ENCODE measurements at regions not wholly inside any gene's neighbourhood (a gene's known extent, or its start where the extent isn't known, plus 50 kb on each side); places are given as distances from the start of the nearest gene placed in this dataset.

GRCh38 chr22:49140911-49141665 is 686.6 kb downstream of the BRD1 start:
- DNase-seq, result no peak

GRCh38 chr22:49139492-49140151 is 688.1 kb downstream of the BRD1 start:
- no peak for DNase-seq

GRCh38 chr22:49138250-49138790 is 689.4 kb downstream of the BRD1 start:
- DNase-seq, result no peak

GRCh38 chr22:49137206-49137840 is 690.4 kb downstream of the BRD1 start:
- no peak for DNase-seq

- no peak for DNase-seq
Measured at GRCh38 chr22:49136816-49137180, 690.9 kb downstream of the BRD1 start.

GRCh38 chr22:49136041-49136815 is 691.4 kb downstream of the BRD1 start:
- no peak for DNase-seq

- DNase-seq, result no peak
Measured at GRCh38 chr22:49134076-49134475, 693.6 kb downstream of the BRD1 start.

- DNase-seq, result no peak
Measured at GRCh38 chr22:49133541-49133940, 694.1 kb downstream of the BRD1 start.

- no peak for DNase-seq
Measured at GRCh38 chr22:49132009-49132408, 695.7 kb downstream of the BRD1 start.

GRCh38 chr22:49129736-49130135 is 697.9 kb downstream of the BRD1 start:
- DNase-seq, result no peak

GRCh38 chr22:49128874-49129273 is 698.8 kb downstream of the BRD1 start:
- DNase-seq, result no peak

GRCh38 chr22:49124608-49125007 is 703.1 kb downstream of the BRD1 start:
- DNase-seq, result no peak

GRCh38 chr22:49123621-49124192 is 704.0 kb downstream of the BRD1 start:
- no peak for DNase-seq

GRCh38 chr22:49119551-49119952 is 708.1 kb downstream of the BRD1 start:
- no peak for DNase-seq

GRCh38 chr22:49118065-49118464 is 709.6 kb downstream of the BRD1 start:
- DNase-seq, result no peak

GRCh38 chr22:49117486-49117885 is 710.2 kb downstream of the BRD1 start:
- DNase-seq, result no peak

GRCh38 chr22:49116486-49117120 is 711.1 kb downstream of the BRD1 start:
- DNase-seq, result no peak

- DNase-seq, result no peak
Measured at GRCh38 chr22:49116021-49116420, 711.7 kb downstream of the BRD1 start.

- DNase-seq, result no peak
Measured at GRCh38 chr22:49115197-49115596, 712.5 kb downstream of the BRD1 start.

GRCh38 chr22:49113758-49114157 is 713.9 kb downstream of the BRD1 start:
- DNase-seq, result no peak

GRCh38 chr22:49112661-49113626 is 714.7 kb downstream of the BRD1 start:
- DNase-seq, result no peak
